ENCODE measurements at regions not wholly inside any gene's neighbourhood (a gene's known extent, or its start where the extent isn't known, plus 50 kb on each side); places are given as distances from the start of the nearest gene placed in this dataset.
"Not testable (repeated sequence)": the region's sequence is repeated elsewhere in the genome, so short reads cannot be mapped to it uniquely, and the experiment has no call there.

GRCh38 chr6:141976994-141977393 lies 155.7 kb upstream of the GJE1 start:
- Histone ChIP-seq H3K27ac (replicated peaks) (no peak overlapping the region), H3K9me3 (replicated peaks) (peaks cover 5% of the 10 kb centered on the region), H3K4me3 (no peak overlapping the region), H3K27me3 (ENCODE audit: low read depth) (no peaks in the 10 kb centered on the region), H3K36me3 (no peaks in the 10 kb centered on the region), H3K4me1 (no peaks in the 10 kb centered on the region)
- no peak for DNase-seq
- no peak for TF ChIP-seq CTCF (IDR thresholded peaks at IDR 0.05; ENCODE audit: borderline replicate concordance)
- intact Hi-C loops (cut with micrococcal nuclease), result no loop called here

- H3K27ac ChIP-seq (replicated peaks); H3K4me1 ChIP-seq; DNase-seq; H3K4me3 ChIP-seq; H3K27me3 ChIP-seq (ENCODE audit: low read depth); intact Hi-C loops (cut with micrococcal nuclease); H3K9me3 ChIP-seq (replicated peaks); H3K36me3 ChIP-seq: not testable (repeated sequence)
Measured at GRCh38 chr6:141969768-141970415, 162.8 kb upstream of the GJE1 start.

- H3K9me3 ChIP-seq (replicated peaks), result no peaks in the 10 kb centered on the region
Measured at GRCh38 chr6:141969201-141969600, 163.5 kb upstream of the GJE1 start.

GRCh38 chr6:141968632-141969031 lies 164.1 kb upstream of the GJE1 start:
- H3K4me3 ChIP-seq, result no peak overlapping the region
- H3K36me3 ChIP-seq, result no peaks in the 10 kb centered on the region
- no peak for DNase-seq
- no peaks in the 10 kb centered on the region for H3K9me3 ChIP-seq (replicated peaks)
- intact Hi-C loops (cut with micrococcal nuclease), result no loop called here
- no peaks in the 10 kb centered on the region for H3K27me3 ChIP-seq (ENCODE audit: low read depth)
- no peak for TF ChIP-seq CTCF (IDR thresholded peaks at IDR 0.05; ENCODE audit: borderline replicate concordance)
- no peaks in the 10 kb centered on the region for H3K4me1 ChIP-seq
- no peak overlapping the region for H3K27ac ChIP-seq (replicated peaks)

More at GRCh38 chr6:141969201-141969600, 163.5 kb upstream of the GJE1 start:
- no peaks in the 10 kb centered on the region for H3K4me1 ChIP-seq
- no peak for TF ChIP-seq CTCF (IDR thresholded peaks at IDR 0.05; ENCODE audit: borderline replicate concordance)
- H3K27me3 ChIP-seq (ENCODE audit: low read depth), result no peaks in the 10 kb centered on the region
- H3K36me3 ChIP-seq, result no peaks in the 10 kb centered on the region
- intact Hi-C loops (cut with micrococcal nuclease), result no loop called here
- no peak overlapping the region for H3K27ac ChIP-seq (replicated peaks)
- H3K4me3 ChIP-seq, result no peak overlapping the region
- DNase-seq, result no peak

- intact Hi-C loops (cut with micrococcal nuclease), result no loop called here
- H3K27me3 ChIP-seq (ENCODE audit: low read depth), result no peaks in the 10 kb centered on the region
- H3K27ac ChIP-seq (replicated peaks), result no peak overlapping the region
- no peak overlapping the region for H3K4me3 ChIP-seq
- no peaks in the 10 kb centered on the region for H3K4me1 ChIP-seq
- TF ChIP-seq CTCF (IDR thresholded peaks at IDR 0.05; ENCODE audit: borderline replicate concordance), result no peak
- H3K36me3 ChIP-seq, result no peaks in the 10 kb centered on the region
- H3K9me3 ChIP-seq (replicated peaks), result no peaks in the 10 kb centered on the region
- DNase-seq, result no peak
Measured at GRCh38 chr6:141965016-141965545, 167.6 kb upstream of the GJE1 start.

- Histone ChIP-seq H3K4me3 (no peak overlapping the region), H3K27me3 (ENCODE audit: low read depth) (no peaks in the 10 kb centered on the region), H3K27ac (replicated peaks) (no peak overlapping the region), H3K36me3 (no peaks in the 10 kb centered on the region), H3K9me3 (replicated peaks) (no peaks in the 10 kb centered on the region), H3K4me1 (no peaks in the 10 kb centered on the region)
- DNase-seq, result no peak
- no peak for TF ChIP-seq CTCF (IDR thresholded peaks at IDR 0.05; ENCODE audit: borderline replicate concordance)
- intact Hi-C loops (cut with micrococcal nuclease), result no loop called here
Measured at GRCh38 chr6:141963543-141964295, 169.0 kb upstream of the GJE1 start.
